GM20000 (cell line): ENCODE measurements at regions not wholly inside any gene's neighbourhood (a gene's known extent, or its start where the extent isn't known, plus 50 kb on each side); places are given as distances from the start of the nearest gene placed in this dataset.

Experiments used
- DNase-seq: peaks from one replicate; pipeline ENCODE4 v3.0.0; 2012; ENCODE audit warnings: low spot score
- TF ChIP-seq, protein P1 (sequence below): IDR thresholded peaks from 2 replicates; pipeline ENCODE4 v1.5.1; 2012; ENCODE audit warnings: mild to moderate bottlenecking, control low read depth; ENCODE audit errors: extremely low read depth, missing control alignments

DNA sequence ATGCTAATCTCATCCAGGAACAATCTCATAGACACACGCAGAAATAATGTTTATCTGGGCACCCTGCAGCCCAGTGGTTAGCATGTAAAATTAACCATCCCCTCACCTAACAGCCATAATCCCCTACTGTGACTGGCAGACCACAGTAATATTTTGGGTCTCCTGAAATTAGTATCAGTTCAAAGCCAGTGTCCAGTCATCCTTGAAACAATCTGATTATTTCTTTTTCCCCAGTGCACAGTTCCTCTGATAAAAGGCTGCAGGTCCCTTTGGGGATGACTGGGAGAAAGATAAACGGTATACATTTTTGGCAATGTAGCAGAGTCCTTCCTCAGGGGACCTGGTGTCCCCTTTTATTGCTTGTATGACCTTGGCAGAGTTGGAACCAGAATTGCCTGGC is 50.4 kb upstream of the CYSLTR2 start:
- DNase-seq, result no peak
- TF ChIP-seq, protein P1, sequence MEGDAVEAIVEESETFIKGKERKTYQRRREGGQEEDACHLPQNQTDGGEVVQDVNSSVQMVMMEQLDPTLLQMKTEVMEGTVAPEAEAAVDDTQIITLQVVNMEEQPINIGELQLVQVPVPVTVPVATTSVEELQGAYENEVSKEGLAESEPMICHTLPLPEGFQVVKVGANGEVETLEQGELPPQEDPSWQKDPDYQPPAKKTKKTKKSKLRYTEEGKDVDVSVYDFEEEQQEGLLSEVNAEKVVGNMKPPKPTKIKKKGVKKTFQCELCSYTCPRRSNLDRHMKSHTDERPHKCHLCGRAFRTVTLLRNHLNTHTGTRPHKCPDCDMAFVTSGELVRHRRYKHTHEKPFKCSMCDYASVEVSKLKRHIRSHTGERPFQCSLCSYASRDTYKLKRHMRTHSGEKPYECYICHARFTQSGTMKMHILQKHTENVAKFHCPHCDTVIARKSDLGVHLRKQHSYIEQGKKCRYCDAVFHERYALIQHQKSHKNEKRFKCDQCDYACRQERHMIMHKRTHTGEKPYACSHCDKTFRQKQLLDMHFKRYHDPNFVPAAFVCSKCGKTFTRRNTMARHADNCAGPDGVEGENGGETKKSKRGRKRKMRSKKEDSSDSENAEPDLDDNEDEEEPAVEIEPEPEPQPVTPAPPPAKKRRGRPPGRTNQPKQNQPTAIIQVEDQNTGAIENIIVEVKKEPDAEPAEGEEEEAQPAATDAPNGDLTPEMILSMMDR, result no peak
